ENCODE measurements at regions not wholly inside any gene's neighbourhood (a gene's known extent, or its start where the extent isn't known, plus 50 kb on each side); places are given as distances from the start of the nearest gene placed in this dataset.

- Histone ChIP-seq H3K4me1 (ENCODE audit: control insufficient read depth, low read length) (no peaks in the 10 kb centered on the region), H3K4me3 (ENCODE audit: low read length) (no peak overlapping the region), H3K27me3 (ENCODE audit: control insufficient read depth, low read length) (no peaks in the 10 kb centered on the region), H3K9me2 (replicated peaks; ENCODE audit: control insufficient read depth, low read length) (no peaks in the 10 kb centered on the region), H3K4me2 (ENCODE audit: low read length) (no peak overlapping the region), H4K20me1 (ENCODE audit: control insufficient read depth, insufficient read depth, low read depth, low read length) (no peaks in the 10 kb centered on the region), H3K27ac (ENCODE audit: low read depth, low read length) (no peak overlapping the region), H3F3A (ENCODE audit: control insufficient read depth, insufficient read depth) (no peaks in the 10 kb centered on the region), H3K9me3 (ENCODE audit: control insufficient read depth, insufficient read depth, low read length) (no peaks in the 10 kb centered on the region), H3K79me2 (ENCODE audit: control insufficient read depth, low read length) (no peaks in the 10 kb centered on the region), H3K36me3 (ENCODE audit: control insufficient read depth, low read length) (no peaks in the 10 kb centered on the region)
- no peak for TF ChIP-seq EZH2phosphoT487 (IDR thresholded peaks at IDR 0.05; ENCODE audit: borderline replicate concordance, low read length)
- no peak for TF ChIP-seq CTCF (IDR thresholded peaks at IDR 0.05; ENCODE audit: low read depth, low read length, poor library complexity, severe bottlenecking)
These were observed 93.3 kb upstream of the WNT4 start for GRCh38 chr1:22236166-22236565.

- H4K20me1 ChIP-seq (ENCODE audit: control insufficient read depth, insufficient read depth, low read depth, low read length), result no peaks in the 10 kb centered on the region
- H3K4me1 ChIP-seq (ENCODE audit: control insufficient read depth, low read length), result no peaks in the 10 kb centered on the region
- H3K36me3 ChIP-seq (ENCODE audit: control insufficient read depth, low read length), result no peaks in the 10 kb centered on the region
- H3K4me2 ChIP-seq (ENCODE audit: low read length), result no peak overlapping the region
- TF ChIP-seq CTCF (IDR thresholded peaks at IDR 0.05; ENCODE audit: low read depth, low read length, poor library complexity, severe bottlenecking), result no peak
- no peak for TF ChIP-seq EZH2phosphoT487 (IDR thresholded peaks at IDR 0.05; ENCODE audit: borderline replicate concordance, low read length)
- no peaks in the 10 kb centered on the region for H3K27me3 ChIP-seq (ENCODE audit: control insufficient read depth, low read length)
- no peaks in the 10 kb centered on the region for H3F3A ChIP-seq (ENCODE audit: control insufficient read depth, insufficient read depth)
- no peak overlapping the region for H3K4me3 ChIP-seq (ENCODE audit: low read length)
- no peaks in the 10 kb centered on the region for H3K79me2 ChIP-seq (ENCODE audit: control insufficient read depth, low read length)
- H3K9me3 ChIP-seq (ENCODE audit: control insufficient read depth, insufficient read depth, low read length), result no peaks in the 10 kb centered on the region
- no peaks in the 10 kb centered on the region for H3K9me2 ChIP-seq (replicated peaks; ENCODE audit: control insufficient read depth, low read length)
- H3K27ac ChIP-seq (ENCODE audit: low read depth, low read length), result no peak overlapping the region
These were observed 94.0 kb upstream of the WNT4 start for GRCh38 chr1:22236900-22237299.

- Histone ChIP-seq H3K79me2 (ENCODE audit: control insufficient read depth, low read length) (no peaks in the 10 kb centered on the region), H3K27ac (ENCODE audit: low read depth, low read length) (no peak overlapping the region), H3K4me3 (ENCODE audit: low read length) (no peak overlapping the region), H3K4me2 (ENCODE audit: low read length) (no peak overlapping the region), H3K4me1 (ENCODE audit: control insufficient read depth, low read length) (no peaks in the 10 kb centered on the region), H3K27me3 (ENCODE audit: control insufficient read depth, low read length) (no peaks in the 10 kb centered on the region), H3K36me3 (ENCODE audit: control insufficient read depth, low read length) (no peaks in the 10 kb centered on the region), H3K9me2 (replicated peaks; ENCODE audit: control insufficient read depth, low read length) (no peaks in the 10 kb centered on the region), H3F3A (ENCODE audit: control insufficient read depth, insufficient read depth) (no peaks in the 10 kb centered on the region), H4K20me1 (ENCODE audit: control insufficient read depth, insufficient read depth, low read depth, low read length) (no peaks in the 10 kb centered on the region), H3K9me3 (ENCODE audit: control insufficient read depth, insufficient read depth, low read length) (no peaks in the 10 kb centered on the region)
- no peak for TF ChIP-seq CTCF (IDR thresholded peaks at IDR 0.05; ENCODE audit: low read depth, low read length, poor library complexity, severe bottlenecking)
- TF ChIP-seq EZH2phosphoT487 (IDR thresholded peaks at IDR 0.05; ENCODE audit: borderline replicate concordance, low read length), result no peak
These were observed 94.7 kb upstream of the WNT4 start for GRCh38 chr1:22237433-22238093.
